GM23248 (cell line): ENCODE measurements at regions not wholly inside any gene's neighbourhood (a gene's known extent, or its start where the extent isn't known, plus 50 kb on each side); places are given as distances from the start of the nearest gene placed in this dataset.
A peak's percentile ranks its signal among the peaks of the same experiment; 100 is the strongest.

ENCODE experiments used
- DNase-seq: peaks from one replicate; pipeline ENCODE4 v3.0.0-alpha.2; 2015
- H2AFZ ChIP-seq: fragments of 200-600 bp; sonication (generic); 2 replicates; pipeline ENCODE4 v1.6.1; 2016; ENCODE audit warnings: antibody characterized with exemption
- H3F3A ChIP-seq: fragments of 200-600 bp; sonication (generic); 2 replicates; pipeline ENCODE4 v1.6.1; 2016; ENCODE audit warnings: mild to moderate bottlenecking, antibody characterized with exemption, mixed run types; ENCODE audit not compliant: insufficient read depth
- H3K27ac ChIP-seq: fragments of 200-600 bp; sonication (generic); 2 replicates; pipeline ENCODE4 v1.5.1; 2016; ENCODE audit warnings: mild to moderate bottlenecking
- H3K27me3 ChIP-seq: fragments of 200-600 bp; sonication (generic); replicated peaks from 2 replicates; pipeline ENCODE4 v1.6.1; 2016; ENCODE audit warnings: mild to moderate bottlenecking; ENCODE audit not compliant: insufficient read depth
- H3K36me3 ChIP-seq: fragments of 200-600 bp; sonication (generic); 2 replicates; pipeline ENCODE4 v1.6.1; 2016; ENCODE audit warnings: low read depth, mild to moderate bottlenecking
- H3K4me1 ChIP-seq: fragments of 200-600 bp; sonication (generic); 2 replicates; pipeline ENCODE4 v1.6.1; 2016; ENCODE audit warnings: mild to moderate bottlenecking; ENCODE audit not compliant: insufficient read depth
- H3K4me2 ChIP-seq: fragments of 200-600 bp; sonication (generic); one replicate; pipeline ENCODE4 v1.6.1; 2016; ENCODE audit warnings: mild to moderate bottlenecking; ENCODE audit not compliant: unreplicated experiment
- H3K4me3 ChIP-seq: fragments of 200-600 bp; sonication (generic); 2 replicates; pipeline ENCODE4 v1.5.1; 2016; ENCODE audit warnings: mild to moderate bottlenecking
- H3K79me2 ChIP-seq: fragments of 200-600 bp; sonication (generic); 2 replicates; pipeline ENCODE4 v1.6.1; 2016; ENCODE audit warnings: mild to moderate bottlenecking; ENCODE audit not compliant: insufficient read depth
- H3K9ac ChIP-seq: fragments of 200-600 bp; sonication (generic); 2 replicates; pipeline ENCODE4 v1.6.1; 2016; ENCODE audit warnings: mild to moderate bottlenecking
- H3K9me2 ChIP-seq: fragments of 200-600 bp; sonication (generic); 2 replicates; pipeline ENCODE4 v1.6.1; 2016; ENCODE audit warnings: mixed run types, mild to moderate bottlenecking, moderate library complexity; ENCODE audit not compliant: insufficient read depth
- H3K9me3 ChIP-seq: fragments of 200-600 bp; sonication (generic); one replicate; pipeline ENCODE4 v1.6.1; 2017; ENCODE audit warnings: low read depth
- H4K20me1 ChIP-seq: fragments of 200-600 bp; sonication (generic); 2 replicates; pipeline ENCODE4 v1.6.0; 2016; ENCODE audit not compliant: insufficient read depth
- EZH2 ChIP-seq: fragments of 200-600 bp; sonication (generic); IDR thresholded peaks from 2 replicates; pipeline ENCODE4 v1.6.1; 2018; ENCODE audit warnings: antibody characterized with exemption, mild to moderate bottlenecking; ENCODE audit not compliant: insufficient read depth, poor library complexity, severe bottlenecking
- EZH2phosphoT487 ChIP-seq: fragments of 200-600 bp; sonication (generic); IDR thresholded peaks from 2 replicates; pipeline ENCODE4 v1.6.1; 2018; ENCODE audit warnings: antibody characterized with exemption, moderate library complexity, mild to moderate bottlenecking, low read depth; ENCODE audit not compliant: insufficient read depth
- WGBS, 2 experiments: methylation state at CpG; one replicate each; pipeline ENCODE4 v1.1.6; 2015 to 2017; ENCODE audit warnings: low lambda C conversion rate in 2 of 2, low coverage in 1 of 2; ENCODE audit errors: missing lambda C conversion rate in 2 of 2; 5-methylcytosine and 5-hydroxymethylcytosine counted together
- in situ Hi-C: fragments of 300-500 bp; cut with MboI; formaldehyde crosslinking; loops from 2 replicates; pipeline ENCODE4 v1.15.0; 2020

GRCh38 chr2:155368934-155369333, 670.4 kb downstream of the KCNJ3 start:
- peak; percentile 32 for DNase-seq
- WGBS, 2 experiments, result 30 to 31% methylated on average over 1 of the region's 1 CpG
- in situ Hi-C loops, result no loop called here

GRCh38 chr2:155364766-155365165, 666.3 kb downstream of the KCNJ3 start:
- in situ Hi-C loops, result no loop called here
- Histone ChIP-seq H3K79me2 (no peaks in the 10 kb centered on the region), H3K9me3 (no peaks in the 10 kb centered on the region), H3K4me2 (no peak overlapping the region), H3F3A (no peaks in the 10 kb centered on the region), H3K9ac (no peak overlapping the region), H3K36me3 (no peaks in the 10 kb centered on the region), H2AFZ (no peak overlapping the region), H3K4me1 (no peaks in the 10 kb centered on the region), H3K27me3 (no peaks in the 10 kb centered on the region), H4K20me1 (no peaks in the 10 kb centered on the region), H3K9me2 (no peaks in the 10 kb centered on the region), H3K4me3 (no peak overlapping the region), H3K27ac (no peak overlapping the region)
- WGBS, 2 experiments, result 67 to 78% methylated on average over 3 of the region's 3 CpGs
- no peak for DNase-seq
- TF ChIP-seq EZH2phosphoT487, result no peak
- no peak for TF ChIP-seq EZH2

More at GRCh38 chr2:155368934-155369333, 670.4 kb downstream of the KCNJ3 start:
- no peaks in the 10 kb centered on the region for H3K27me3 ChIP-seq
- H2AFZ ChIP-seq, result no peak overlapping the region
- H3K27ac ChIP-seq, result no peak overlapping the region
- H3K79me2 ChIP-seq, result no peaks in the 10 kb centered on the region
- no peaks in the 10 kb centered on the region for H3K9me3 ChIP-seq
- no peaks in the 10 kb centered on the region for H3F3A ChIP-seq
- H3K4me2 ChIP-seq, result no peak overlapping the region
- H3K4me1 ChIP-seq, result no peaks in the 10 kb centered on the region
- no peaks in the 10 kb centered on the region for H4K20me1 ChIP-seq
- no peak for TF ChIP-seq EZH2
- TF ChIP-seq EZH2phosphoT487, result no peak
- no peak overlapping the region for H3K9ac ChIP-seq
- H3K36me3 ChIP-seq, result no peaks in the 10 kb centered on the region
- H3K9me2 ChIP-seq, result no peaks in the 10 kb centered on the region
- H3K4me3 ChIP-seq, result no peak overlapping the region

- in situ Hi-C loops, result no loop called here
- no peaks in the 10 kb centered on the region for H3F3A ChIP-seq
- H3K79me2 ChIP-seq, result no peaks in the 10 kb centered on the region
- H3K4me2 ChIP-seq, result no peak overlapping the region
- H3K4me3 ChIP-seq, result no peak overlapping the region
- no peaks in the 10 kb centered on the region for H3K4me1 ChIP-seq
- no peaks in the 10 kb centered on the region for H4K20me1 ChIP-seq
- no peak overlapping the region for H3K27ac ChIP-seq
- WGBS, 2 experiments, result 48 to 51% methylated on average over 8 of the region's 8 CpGs
- no peaks in the 10 kb centered on the region for H3K27me3 ChIP-seq
- H3K9me3 ChIP-seq, result no peaks in the 10 kb centered on the region
- H3K9ac ChIP-seq, result no peak overlapping the region
- H3K36me3 ChIP-seq, result no peaks in the 10 kb centered on the region
- no peak overlapping the region for H2AFZ ChIP-seq
- no peak for DNase-seq
- TF ChIP-seq EZH2 (no peak), EZH2phosphoT487 (no peak)
- no peaks in the 10 kb centered on the region for H3K9me2 ChIP-seq
Observed at GRCh38 chr2:155363349-155363888, 664.9 kb downstream of the KCNJ3 start.

GRCh38 chr2:155357172-155357571, 658.7 kb downstream of the KCNJ3 start:
- Histone ChIP-seq H3K4me2 (no peak overlapping the region), H3K27me3 (no peaks in the 10 kb centered on the region), H3K4me3 (no peak overlapping the region), H3K36me3 (no peaks in the 10 kb centered on the region), H3K4me1 (no peaks in the 10 kb centered on the region), H2AFZ (no peak overlapping the region), H3K9ac (no peak overlapping the region), H3F3A (no peaks in the 10 kb centered on the region), H3K79me2 (no peaks in the 10 kb centered on the region), H3K27ac (no peak overlapping the region), H4K20me1 (no peaks in the 10 kb centered on the region), H3K9me2 (no peaks in the 10 kb centered on the region), H3K9me3 (no peaks in the 10 kb centered on the region)
- in situ Hi-C loops, result no loop called here
- no peak for TF ChIP-seq EZH2
- TF ChIP-seq EZH2phosphoT487, result no peak
- WGBS, 2 experiments, result 0 to 8% methylated on average over 1 of the region's 1 CpG
- no peak for DNase-seq

- no peaks in the 10 kb centered on the region for H3F3A ChIP-seq
- H3K9me3 ChIP-seq, result no peaks in the 10 kb centered on the region
- no peak overlapping the region for H2AFZ ChIP-seq
- no peak overlapping the region for H3K9ac ChIP-seq
- H3K79me2 ChIP-seq, result no peaks in the 10 kb centered on the region
- in situ Hi-C loops, result no loop called here
- WGBS, 2 experiments, result 19 to 27% methylated on average over 1 of the region's 1 CpG
- DNase-seq, result no peak
- no peak overlapping the region for H3K27ac ChIP-seq
- no peaks in the 10 kb centered on the region for H4K20me1 ChIP-seq
- H3K4me3 ChIP-seq, result no peak overlapping the region
- H3K9me2 ChIP-seq, result no peaks in the 10 kb centered on the region
- TF ChIP-seq EZH2phosphoT487 (no peak), EZH2 (no peak)
- no peak overlapping the region for H3K4me2 ChIP-seq
- H3K27me3 ChIP-seq, result no peaks in the 10 kb centered on the region
- H3K4me1 ChIP-seq, result no peaks in the 10 kb centered on the region
- no peaks in the 10 kb centered on the region for H3K36me3 ChIP-seq
Observed at GRCh38 chr2:155356250-155356649, 657.8 kb downstream of the KCNJ3 start.
